ENCODE measurements at regions not wholly inside any gene's neighbourhood (a gene's known extent, or its start where the extent isn't known, plus 50 kb on each side); places are given as distances from the start of the nearest gene placed in this dataset.

DNA sequence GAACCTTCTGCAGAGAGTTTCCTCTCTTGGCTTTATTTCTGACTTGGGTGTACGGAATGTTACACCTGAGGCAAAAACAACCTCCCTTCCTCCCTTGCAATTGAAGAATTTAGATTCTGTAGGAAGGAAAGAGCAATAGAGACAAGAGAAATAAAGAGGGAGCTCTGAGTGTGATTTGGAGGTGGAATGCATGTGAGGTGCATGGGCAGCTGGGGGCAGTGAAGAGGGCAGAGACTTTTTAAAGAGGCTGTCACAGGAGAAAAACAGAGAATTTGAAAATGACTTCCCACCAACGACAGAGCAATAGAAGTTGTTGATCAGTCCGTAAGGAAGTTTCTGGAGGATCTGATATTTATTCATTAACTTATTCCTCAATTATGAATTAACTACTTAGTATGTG lies 172.0 kb upstream of the B3GALT2 start:
- H3K4me3 ChIP-seq (ENCODE audit: control insufficient read depth, low read depth, low read length): no peak overlapping the region
- TF ChIP-seq, protein P1, sequence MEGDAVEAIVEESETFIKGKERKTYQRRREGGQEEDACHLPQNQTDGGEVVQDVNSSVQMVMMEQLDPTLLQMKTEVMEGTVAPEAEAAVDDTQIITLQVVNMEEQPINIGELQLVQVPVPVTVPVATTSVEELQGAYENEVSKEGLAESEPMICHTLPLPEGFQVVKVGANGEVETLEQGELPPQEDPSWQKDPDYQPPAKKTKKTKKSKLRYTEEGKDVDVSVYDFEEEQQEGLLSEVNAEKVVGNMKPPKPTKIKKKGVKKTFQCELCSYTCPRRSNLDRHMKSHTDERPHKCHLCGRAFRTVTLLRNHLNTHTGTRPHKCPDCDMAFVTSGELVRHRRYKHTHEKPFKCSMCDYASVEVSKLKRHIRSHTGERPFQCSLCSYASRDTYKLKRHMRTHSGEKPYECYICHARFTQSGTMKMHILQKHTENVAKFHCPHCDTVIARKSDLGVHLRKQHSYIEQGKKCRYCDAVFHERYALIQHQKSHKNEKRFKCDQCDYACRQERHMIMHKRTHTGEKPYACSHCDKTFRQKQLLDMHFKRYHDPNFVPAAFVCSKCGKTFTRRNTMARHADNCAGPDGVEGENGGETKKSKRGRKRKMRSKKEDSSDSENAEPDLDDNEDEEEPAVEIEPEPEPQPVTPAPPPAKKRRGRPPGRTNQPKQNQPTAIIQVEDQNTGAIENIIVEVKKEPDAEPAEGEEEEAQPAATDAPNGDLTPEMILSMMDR (conservative IDR thresholded peaks at IDR 0.05; ENCODE audit: control insufficient read depth, insufficient read depth, low read depth, low read length): no peak
- DNase-seq (ENCODE audit: low read depth): no peak

DNA sequence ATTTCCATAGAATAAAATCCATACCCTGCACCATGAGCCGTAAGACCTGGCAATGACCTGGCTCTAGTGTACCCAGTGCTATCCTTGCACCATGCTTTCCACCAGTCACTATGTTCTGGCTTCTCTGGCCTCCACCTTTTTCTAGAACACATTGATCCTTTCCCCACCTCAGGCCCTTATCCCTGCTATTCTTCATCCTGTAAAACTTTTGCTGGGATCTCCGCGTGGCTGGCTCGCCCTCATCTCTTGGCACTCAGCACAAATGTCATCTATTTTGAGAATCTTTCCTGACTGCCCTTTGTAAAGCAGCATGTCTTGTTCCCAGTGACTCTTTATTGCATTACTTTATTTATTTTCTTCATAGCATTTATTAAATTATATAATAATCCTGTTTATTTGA lies 169.8 kb upstream of the B3GALT2 start:
- no peak for DNase-seq (ENCODE audit: low read depth)
- TF ChIP-seq, protein P1 (conservative IDR thresholded peaks at IDR 0.05; ENCODE audit: control insufficient read depth, insufficient read depth, low read depth, low read length): no peak
- no peak overlapping the region for H3K4me3 ChIP-seq (ENCODE audit: control insufficient read depth, low read depth, low read length)

DNA sequence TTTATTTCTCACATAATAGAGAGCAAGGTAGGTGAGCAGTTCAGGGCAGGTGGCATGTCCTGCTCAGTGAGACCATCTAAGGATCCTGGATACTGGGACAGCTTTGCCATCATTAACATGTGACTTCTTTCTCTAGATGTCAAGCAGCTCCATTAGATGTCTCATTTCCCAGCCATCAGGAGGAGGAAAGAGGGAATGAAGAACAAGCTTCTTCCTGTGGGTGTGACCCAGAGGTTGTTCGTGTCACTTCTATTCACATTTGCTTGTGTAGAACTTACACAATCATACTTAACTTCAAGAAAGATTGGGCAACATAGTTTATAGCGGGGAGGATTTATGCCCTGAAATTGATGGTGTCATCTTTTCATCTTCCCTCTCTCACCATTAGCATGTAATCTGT lies 169.2 kb upstream of the B3GALT2 start:
- peak; percentile 3 for DNase-seq (ENCODE audit: low read depth)
- no peak overlapping the region for H3K4me3 ChIP-seq (ENCODE audit: control insufficient read depth, low read depth, low read length)
- TF ChIP-seq, protein P1 (conservative IDR thresholded peaks at IDR 0.05; ENCODE audit: control insufficient read depth, insufficient read depth, low read depth, low read length): no peak

DNA sequence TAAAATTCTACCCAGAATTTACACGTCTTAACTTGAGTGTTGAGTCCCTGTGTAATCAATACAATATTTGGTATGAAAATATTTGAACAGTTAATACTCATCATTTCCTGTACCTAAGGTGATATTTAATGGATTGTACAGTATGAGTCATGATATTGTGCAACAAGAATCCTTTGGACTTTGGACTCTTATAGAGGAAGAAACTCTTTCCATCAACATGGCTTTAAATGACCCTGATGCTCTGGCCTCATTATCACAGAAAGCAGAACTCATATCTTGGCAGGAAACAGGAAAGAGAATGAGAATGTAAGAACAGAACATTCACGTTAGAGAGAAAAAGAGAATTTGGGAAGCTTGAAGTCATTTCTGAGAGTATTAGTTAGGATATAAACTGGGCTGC lies 168.8 kb upstream of the B3GALT2 start:
- DNase-seq (ENCODE audit: low read depth): peak; percentile 50
- TF ChIP-seq, protein P1 (conservative IDR thresholded peaks at IDR 0.05; ENCODE audit: control insufficient read depth, insufficient read depth, low read depth, low read length): no peak
- no peak overlapping the region for H3K4me3 ChIP-seq (ENCODE audit: control insufficient read depth, low read depth, low read length)

DNA sequence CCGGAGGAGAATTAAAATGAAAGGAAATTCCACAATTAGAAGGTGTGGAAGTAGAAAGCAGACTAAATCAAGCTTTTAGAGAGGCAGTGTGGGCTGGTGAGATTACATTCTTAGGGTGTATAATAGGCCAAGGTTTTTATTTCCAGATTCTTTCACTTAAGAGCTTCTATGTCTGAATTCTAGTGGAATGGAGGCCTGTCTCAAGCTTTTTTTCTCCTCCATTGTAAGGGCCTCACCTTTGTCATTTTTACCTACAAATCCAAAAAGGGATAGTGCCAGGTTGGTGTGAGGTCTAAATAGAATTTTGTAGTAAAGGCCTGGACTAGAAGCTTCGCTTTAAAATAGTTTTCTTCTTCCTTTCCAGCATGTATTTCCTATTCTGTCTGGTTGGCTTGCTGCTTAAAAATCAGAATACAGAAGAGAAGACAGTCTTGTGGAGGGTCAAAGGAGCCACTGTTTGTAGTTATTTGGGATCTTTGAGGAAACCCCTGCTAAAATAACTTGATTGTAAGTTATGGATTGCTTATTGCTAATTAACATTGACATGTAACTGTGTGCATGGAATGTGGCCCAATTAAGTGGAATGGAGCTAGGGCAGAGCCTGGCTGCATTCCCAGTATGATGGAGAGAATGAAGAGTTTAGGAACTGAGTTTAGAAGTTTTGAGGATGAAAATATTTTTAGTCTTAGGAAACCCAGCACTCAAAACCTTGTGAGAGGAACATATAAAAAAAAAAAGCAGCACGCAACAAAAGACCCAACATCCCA lies 162.5 kb upstream of the B3GALT2 start:
- TF ChIP-seq, protein P1 (conservative IDR thresholded peaks at IDR 0.05; ENCODE audit: control insufficient read depth, insufficient read depth, low read depth, low read length): no peak
- no peak overlapping the region for H3K4me3 ChIP-seq (ENCODE audit: control insufficient read depth, low read depth, low read length)
- DNase-seq (ENCODE audit: low read depth): no peak

DNA sequence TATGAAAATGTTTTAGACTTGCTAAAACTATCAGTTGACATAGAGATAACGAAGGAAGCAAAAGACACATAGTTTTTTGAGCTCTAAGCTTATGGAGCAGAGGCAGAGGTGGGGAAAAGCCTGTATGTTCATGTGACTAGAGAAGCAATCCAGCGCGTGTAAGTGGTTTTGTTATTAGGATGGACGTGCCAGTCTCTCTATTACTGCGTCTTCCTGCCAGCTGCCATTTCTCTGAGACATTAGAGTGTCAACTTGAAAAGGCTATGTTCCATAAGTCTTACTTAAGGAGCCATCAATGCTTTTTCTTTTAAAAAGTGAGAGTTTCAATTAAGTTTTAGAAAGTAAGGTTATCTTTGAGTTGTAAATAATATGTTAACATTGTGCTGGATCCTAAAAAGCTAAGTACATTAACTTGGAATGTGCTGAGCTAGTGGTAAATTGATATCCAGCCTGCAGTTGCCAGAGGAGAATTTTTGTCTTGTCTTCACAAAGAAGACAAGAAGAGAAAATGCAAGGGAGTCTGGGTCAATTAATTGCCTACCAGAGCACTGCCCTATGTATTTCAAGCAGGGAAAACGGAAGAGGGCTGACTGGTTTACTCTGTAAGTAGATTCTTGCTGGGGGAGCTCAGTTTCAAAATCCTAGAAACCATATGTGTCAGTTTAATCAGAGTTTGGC lies 161.8 kb upstream of the B3GALT2 start:
- no peak for DNase-seq (ENCODE audit: low read depth)

More for the DNA sequence above, 161.8 kb upstream of the B3GALT2 start:
- H3K4me3 ChIP-seq (ENCODE audit: control insufficient read depth, low read depth, low read length): no peak overlapping the region
- TF ChIP-seq, protein P1 (conservative IDR thresholded peaks at IDR 0.05; ENCODE audit: control insufficient read depth, insufficient read depth, low read depth, low read length): no peak
